HG02610 (cell line): ENCODE measurements at regions not wholly inside any gene's neighbourhood (a gene's known extent, or its start where the extent isn't known, plus 50 kb on each side); places are given as distances from the start of the nearest gene placed in this dataset.

Experiments
- ATAC-seq: cut with Tn5 transposase; IDR thresholded peaks from one replicate; pipeline ENCODE4 v1.9.1; 2021; ENCODE audit warnings: mild to moderate bottlenecking, moderate library complexity; ENCODE audit not compliant: unreplicated experiment

DNA sequence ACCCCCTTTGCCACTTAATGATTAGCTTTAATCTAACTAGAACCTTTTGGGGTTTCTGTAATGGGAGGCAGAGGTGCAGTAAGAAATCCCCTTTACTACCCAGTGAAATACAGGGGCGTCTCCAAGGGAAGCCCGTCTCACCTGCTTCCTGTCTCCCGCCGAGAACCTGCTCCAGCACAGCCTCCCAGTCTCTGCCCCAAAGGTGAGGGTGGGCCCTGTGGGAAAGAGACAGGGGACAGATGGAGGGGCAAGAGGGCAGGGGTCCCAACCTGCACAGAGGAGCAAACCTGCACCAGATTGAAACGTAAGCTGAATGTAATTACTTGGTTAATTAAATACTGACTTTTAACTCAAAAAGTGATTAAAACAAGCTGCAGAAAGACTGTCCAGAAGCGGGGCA is 474.2 kb upstream of the SULF2 start:
- no peak for ATAC-seq

DNA sequence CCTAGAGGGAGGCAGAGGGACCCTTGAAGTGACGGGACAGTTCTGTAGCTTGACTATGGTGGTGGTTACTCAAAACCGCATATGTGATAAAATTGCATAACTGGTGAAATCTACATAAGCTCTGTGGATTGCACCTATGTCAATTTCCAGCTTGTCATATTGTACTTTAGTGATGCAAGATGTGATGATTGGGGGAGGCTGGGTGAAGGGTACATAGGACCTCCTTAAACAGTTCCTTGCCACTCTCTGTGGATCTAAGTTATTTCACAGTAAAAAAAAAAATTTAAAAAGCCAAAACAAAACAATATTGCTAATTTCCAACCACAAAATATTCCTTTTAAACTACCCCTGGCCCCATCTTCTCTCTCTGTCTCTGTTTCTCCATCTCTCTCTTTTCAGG is 472.6 kb upstream of the SULF2 start:
- ATAC-seq = no peak

DNA sequence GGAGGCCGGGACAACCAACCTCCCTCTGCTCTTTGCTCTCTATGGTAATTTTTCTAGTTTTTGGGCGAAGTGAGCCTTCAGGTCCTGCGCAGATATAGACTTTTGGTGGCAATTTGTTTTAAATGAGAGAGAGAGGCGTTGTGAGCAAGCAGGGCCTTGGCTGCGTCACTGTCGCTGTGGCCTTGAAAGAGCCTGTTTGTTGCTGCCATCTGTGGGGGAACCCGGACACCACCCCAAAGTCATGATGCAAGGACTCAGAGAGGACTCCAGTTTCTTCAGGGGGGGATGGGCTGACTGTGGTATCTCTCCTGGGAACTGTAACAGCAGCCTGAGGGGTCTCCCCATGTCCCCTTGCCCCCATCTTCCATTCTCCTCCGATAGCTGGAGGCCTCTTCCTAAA is 462.7 kb upstream of the SULF2 start:
- ATAC-seq = no peak

DNA sequence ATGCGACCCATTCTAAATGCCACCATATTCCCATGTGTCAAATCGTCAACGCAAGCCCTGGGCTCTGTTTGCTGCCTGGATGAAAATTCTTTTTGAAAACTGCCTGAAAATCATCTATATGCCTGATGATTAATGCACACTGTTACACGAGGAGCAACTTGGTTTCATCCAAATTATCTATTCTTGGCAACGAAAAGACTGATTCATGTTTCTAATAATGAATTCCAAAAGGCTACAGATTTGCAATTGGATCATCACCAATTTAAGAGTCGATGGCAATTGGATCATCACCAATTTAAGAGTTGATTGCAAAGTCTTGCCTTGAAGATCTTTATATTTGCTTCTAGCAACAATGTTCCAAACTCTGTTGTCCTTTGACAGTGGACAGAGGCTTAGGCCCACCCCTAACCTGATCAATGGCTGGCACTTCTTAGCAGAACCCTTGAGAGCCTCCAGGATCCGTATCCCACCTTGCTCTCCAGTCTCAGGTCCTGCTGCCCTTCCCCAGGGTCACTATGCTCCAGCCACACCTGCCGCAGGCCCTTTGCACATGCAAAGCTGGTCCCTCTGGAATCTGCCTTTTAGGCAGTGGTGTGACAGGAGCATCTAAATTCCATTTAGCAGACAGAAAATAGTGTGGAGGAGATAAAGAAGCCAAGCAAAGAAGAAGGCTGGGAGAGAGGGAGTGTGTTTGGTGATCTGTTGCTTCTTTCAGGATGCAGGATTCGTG is 460.9 kb upstream of the SULF2 start:
- no peak for ATAC-seq

DNA sequence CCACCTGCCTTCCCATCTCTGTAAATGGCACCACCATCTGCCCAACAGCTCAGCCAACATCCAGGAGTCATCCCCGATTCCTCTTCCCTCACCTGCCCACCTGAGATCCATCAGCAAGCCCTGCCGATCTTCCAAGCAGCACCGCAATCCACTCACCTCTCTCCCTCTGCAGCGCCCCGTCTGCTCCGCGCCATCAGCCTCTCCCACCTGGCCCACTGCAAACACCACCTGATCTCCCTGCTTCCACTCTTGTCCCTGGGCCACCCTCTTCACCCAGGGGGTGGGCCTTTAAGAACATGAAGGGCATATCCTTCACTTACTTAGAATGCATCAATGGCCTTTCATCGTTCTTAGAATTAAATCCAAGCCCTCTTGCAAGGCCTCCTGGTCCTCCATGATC is 457.3 kb upstream of the SULF2 start:
- no peak for ATAC-seq

DNA sequence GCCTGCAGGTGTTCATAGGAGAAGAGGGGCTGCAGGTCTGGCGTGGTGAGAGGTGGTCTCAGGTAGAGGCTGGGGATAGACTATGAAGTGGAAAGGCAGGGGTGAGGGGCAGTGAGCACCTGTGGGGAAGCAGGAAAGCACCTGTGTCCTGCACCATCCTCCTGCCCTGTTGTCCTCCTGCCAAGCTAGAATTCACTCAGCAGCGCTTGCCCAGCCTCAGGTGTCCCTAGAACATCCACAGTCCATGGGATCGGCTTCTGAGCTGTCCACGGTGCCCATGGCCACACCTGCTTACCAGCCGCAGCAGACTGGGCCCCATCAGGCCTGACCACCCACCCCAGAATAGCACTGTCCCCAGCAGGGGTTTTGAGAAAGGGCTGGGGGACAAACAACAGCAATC is 456.2 kb upstream of the SULF2 start:
- ATAC-seq = no peak

DNA sequence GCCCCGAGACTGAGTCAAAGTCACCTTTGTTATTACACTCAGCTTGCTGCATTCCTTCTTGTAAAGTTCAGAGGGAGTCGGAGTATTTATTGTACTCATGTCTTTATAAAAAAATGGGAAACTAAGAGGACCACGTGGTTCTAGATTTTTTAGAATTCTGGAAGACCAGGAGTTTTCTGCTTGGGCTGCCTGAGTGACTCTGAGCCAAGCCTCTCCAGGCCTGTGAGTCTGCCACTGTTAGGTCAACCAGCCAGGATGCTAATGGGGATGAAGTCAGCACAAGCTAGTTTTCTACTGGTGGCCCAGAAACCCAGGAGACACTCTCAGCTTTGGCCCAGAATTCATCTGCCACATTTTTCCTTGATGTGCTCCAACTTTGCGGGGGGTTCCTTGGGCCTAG is 453.5 kb upstream of the SULF2 start:
- ATAC-seq = no peak

DNA sequence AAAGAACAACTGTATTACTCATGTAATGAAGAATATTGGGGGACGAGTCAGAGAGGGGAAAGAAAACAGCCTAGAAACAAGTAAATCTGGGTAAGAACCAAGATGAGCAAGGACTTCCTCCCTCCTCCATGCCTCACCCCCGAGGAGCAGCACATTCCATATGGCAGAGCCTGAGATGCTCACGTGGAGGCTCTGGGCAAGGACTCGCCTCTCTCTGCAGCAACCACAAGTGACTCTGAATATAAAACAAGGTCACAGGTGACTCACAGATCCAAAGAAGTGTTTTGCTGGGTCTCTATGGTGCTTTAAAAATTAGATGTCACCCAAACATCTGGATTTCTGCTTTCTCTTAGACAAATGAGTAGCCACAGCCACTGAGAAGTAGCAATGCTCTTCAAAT is 453.0 kb upstream of the SULF2 start:
- ATAC-seq = no peak

DNA sequence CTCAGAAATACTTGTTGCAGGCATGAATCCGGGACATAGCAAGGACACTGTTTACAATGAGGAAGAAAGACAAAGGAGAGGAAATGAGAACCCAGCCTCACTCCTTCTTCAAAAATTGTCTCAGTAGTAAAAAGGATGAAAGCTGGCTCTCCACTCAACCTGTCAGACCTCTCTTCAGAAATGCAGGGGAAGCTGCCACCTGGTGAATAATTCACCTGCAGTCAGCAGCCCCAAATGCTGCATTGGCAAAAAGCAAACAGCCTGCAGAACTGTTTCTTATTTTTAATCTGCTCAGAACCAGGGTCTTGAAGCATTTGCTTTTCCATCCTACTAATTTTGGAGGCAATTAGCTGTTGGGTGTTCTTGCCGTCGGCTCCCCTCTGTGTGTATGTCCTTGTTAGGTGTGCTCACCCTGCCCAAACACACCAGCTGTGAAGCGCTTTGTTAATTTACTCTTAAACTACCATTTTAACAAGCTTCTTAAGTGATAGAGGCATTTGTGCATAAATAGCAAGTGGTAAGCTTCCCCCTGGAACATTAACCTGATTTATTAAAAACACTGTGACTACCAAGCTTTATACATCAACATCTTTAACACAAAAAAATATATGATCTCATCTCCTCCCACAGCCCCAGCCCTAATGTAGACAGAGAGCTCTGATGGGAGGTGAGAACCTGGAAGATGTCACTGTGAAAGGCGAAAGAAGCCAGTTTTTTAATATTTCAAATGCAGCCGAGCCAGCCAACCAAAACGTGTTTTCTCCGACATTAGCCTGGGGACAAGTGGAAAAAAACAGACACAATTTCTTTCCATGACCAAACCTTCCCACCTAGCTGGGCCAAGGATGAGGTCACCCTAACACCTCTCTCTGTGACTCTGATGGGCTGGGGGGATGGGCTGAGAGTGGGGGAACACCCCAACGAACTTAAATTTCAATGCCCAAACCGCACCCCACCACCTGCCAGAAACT is 451.0 kb upstream of the SULF2 start:
- no peak for ATAC-seq

DNA sequence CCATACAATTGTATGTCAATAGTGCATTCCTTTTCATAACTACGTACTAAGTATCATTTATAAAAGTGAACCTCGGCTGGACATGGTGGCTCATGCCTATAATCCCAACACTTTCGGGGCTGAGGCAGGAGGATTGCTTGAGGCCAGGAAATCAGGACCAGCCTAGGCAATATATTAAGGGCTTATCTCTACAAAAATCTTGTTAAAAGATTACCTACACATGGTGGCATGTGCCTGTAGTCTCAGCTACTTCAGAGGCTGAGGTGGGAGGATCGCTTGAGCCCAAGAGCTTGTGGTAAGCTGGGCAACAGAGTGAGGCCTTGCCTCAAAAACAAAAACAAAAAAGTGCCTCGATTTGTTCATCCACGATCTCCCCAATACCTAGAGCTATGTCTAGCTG is 449.7 kb upstream of the SULF2 start:
- ATAC-seq = no peak

DNA sequence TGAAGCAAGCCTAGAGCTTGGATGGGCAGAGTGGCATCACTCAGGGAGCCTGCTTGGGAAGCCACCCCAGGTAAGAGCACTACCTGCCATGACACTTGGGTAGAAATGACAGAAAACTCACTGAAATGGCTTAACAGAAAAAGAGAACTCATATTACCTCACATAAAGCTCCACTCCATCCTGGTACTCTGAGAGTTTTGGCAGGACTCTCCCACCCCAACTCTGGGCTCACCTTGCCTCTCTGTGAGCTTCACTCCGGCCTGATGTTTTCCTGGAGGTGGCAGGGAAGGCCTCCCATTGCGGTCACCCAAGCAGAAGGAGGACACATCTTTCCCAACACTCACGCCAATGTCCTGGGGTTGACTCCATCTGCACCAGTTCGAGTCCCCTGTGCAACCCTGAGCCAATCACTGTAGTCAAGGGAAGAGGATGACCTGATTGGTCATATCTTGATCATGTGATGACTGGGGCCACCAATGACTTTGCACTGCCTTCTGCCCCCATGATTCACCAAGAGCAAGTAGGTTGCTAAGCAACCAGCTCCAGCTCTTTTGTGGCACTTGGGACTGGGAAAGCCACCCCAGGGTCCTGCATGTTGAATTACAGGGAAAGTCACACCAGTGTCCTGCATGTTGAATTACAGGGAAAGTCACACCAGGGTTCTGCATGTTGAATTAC is 446.1 kb upstream of the SULF2 start:
- ATAC-seq = no peak

DNA sequence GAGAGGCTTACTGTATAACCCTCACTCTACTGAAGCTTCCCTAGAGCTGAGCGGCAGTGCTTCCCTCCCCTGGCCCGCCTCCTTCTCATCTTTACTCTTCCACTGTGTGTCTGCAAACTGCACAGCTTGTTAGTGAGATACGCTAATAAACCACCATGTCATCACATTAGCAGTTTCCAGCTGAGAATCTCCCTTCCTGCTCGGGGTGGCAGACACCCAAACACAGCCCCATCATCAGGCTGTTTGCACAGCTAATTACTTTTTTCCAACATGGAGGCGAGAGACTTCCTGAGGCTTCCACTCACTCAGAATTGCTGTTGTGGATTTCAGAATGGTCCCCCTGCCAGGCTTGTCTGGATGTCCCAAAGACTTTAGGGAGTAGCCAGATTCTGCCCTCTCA is 444.9 kb upstream of the SULF2 start:
- no peak for ATAC-seq

DNA sequence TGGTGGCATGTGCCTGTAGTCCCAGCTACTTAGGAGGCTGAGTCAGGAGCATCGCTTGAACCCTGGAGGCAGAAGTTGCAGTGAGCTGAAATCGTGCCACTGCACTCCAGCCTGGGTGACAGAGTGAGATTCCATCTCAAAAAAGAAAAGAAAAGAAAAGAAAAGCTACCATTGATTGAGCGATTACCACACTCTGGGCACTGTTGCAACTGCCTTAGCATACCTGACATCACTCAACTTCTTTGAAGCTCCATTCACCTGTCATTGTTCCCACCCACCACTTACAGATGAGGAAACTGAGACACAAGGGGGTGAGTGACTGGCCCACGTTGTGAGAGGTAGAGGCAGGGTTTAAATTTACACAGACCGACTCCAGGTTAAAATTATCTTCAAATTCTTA is 442.1 kb upstream of the SULF2 start:
- ATAC-seq = no peak

DNA sequence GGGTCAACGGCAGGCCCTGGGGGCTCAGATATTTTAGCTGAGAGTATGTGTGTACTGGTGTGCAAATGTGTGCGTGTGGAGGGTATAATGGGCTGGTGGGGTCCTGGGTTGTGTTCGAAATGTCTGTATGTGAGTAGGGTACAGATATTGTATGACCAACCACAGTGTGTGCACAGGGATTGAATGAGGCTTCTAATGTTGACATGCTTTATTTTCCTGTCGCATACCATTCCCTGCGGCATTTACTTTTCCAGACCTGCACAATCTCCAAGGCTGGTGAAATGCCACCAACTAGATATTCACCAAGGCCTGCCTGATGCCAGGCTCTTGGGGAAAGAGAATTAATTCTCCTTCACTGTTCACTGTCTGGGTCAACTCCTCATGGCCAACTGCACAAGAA is 441.4 kb upstream of the SULF2 start:
- ATAC-seq = no peak

DNA sequence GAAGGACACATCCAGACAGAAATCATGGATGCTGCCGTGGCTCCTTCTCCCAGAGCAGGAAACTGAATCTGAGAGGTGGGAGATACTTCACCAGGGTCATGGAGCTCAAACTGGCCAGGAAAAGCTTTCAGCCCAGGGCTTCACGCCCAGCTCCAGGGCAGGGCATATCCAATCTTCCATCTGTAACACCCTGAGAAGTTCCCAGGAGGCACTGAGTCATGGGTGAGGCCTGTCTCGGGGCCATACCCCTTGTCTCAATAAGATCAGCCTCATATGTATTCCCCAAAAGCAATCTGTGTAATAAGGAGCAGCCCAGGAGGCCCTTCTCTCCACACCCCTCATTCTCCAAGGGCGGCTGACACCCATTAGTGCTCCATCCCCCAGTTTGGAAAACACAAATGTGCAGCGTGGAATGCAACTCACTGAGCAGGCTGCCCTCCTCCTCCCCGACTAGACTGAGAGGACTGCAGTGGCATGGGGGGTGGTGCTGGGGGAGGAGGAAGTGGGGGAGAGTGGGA is 439.3 kb upstream of the SULF2 start:
- ATAC-seq = no peak

DNA sequence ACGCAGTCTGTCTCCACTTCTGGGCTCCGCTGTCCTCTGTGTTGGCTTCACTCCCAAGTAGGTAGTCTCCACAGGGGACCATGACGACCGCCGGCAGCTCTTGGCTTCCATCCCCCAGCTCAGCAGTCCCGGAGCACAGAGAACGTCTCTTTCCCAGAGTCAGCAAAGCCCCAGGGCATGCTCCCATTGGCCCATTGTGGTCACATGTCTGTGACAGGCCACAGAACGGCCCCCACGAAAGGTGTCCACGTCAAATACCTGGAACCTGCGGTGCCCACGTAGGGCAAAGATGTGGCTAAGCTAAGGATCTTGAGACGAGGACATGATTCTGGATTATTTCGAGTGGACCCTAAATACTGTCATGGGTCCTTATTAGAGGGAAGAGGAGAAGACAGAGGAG is 438.4 kb upstream of the SULF2 start:
- no peak for ATAC-seq

DNA sequence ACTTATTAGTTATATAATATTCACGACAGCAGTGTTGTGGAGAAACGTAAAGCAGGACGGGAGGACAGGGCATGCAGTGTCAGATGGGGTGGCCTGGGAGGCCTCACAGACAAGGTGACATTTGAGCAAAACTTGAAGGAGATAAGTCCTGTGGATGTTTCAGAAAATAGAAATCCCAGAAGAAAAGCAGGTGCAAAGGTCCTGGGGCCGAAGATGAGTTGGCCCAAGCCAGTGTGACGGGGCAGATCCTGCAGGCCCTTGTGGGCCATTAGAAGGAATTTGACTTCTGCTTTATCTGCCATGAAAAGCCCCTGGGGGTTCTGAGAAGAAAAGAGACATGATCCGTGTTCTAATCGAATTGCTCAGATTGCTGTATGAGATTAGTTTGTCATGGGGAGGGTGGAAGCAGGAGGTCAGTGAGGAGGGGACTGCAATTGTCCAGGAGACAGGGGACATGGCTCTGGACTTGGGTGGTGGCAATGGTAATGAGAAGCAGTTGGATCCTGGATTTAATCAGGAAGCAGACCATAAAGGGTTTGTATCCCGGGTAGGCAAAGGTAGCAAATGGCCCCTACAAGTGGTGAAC is 437.4 kb upstream of the SULF2 start:
- no peak for ATAC-seq

DNA sequence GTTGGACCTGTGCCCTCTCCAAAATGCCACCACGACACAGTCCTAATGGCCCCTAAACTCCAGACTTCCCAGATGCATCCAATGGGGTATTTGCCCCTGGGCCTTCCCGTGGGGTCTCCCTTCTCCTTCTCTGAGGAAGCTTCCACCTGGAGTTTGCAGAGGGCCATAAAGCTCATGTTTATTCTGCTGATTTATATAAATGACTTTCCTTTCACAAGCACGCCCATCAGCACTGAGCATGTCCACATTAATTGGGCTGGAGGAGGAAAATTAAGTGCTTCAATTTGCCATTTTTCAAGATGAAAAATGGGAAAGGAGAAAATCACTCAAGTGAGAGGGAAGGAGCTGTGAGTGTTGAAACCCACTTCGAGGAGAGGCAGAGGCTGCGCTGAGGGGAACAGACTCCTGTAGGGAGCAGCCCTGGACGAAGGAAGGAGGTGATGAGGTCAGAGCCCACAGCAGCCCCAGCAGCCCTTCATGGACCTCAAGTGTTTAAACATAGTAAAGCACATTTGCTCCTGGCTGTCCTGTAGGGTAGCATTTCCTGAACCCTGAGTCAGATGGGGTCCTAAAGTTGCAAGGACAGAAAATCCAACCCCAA is 434.9 kb upstream of the SULF2 start:
- ATAC-seq = no peak

DNA sequence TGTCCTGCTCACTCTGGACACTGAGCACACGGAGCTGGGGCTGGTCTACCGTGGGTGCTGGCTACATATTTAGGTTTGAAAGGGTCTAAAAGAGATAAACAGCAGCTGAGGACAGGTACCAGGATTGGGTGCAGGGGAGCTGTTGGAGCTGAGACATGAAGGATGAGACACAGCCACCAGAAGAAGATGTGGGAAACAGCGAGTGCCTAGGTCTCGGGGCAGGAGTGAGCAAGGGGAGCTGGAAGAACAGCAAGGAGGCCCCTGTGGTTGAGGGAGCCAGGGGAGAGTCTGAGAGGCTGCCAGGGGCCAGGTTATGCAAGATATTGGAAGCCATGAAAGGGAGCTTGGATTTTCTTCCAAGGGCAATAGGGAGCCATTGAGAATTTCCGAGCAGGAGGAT is 434.0 kb upstream of the SULF2 start:
- ATAC-seq = no peak

DNA sequence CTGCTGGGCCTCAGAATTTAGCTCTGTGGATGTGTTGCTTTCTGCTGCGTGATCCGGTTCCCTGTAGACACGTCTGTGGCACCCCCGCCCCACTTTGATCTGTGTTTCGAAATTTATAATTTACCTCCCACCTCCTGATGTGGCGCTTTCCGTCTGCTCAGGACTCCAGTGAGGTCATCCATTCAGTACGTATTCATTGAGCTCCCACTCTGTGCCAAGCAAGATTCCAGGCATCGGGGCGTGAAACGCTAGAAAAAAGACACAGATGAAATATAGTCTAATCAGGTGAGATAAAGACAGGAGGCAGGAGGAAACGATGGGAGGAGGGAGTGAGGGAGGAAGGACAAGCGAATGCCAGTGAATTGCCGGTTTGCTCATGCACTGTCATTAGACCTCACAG is 431.9 kb upstream of the SULF2 start:
- ATAC-seq = no peak

DNA sequence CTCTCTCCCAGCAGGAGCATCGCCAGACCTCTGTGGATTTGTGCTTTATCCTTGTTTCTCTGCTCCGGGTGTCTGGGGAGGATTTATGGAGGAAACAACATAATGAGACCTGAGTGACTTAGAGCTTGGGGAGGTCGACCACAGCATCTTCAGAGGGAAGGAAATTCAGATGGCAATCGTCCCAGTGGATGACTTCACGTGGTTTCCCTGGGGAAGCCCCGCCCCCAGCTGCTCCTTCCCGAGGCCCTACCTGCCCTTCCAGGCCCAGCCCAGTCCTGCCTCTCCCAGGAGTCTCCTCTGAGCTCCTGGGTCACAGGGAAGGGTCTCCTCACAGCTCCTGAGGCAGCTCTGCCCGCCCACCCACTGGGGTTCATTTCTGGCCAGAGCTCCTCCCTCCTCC is 430.3 kb upstream of the SULF2 start:
- ATAC-seq = no peak
